ENCODE measurements at regions not wholly inside any gene's neighbourhood (a gene's known extent, or its start where the extent isn't known, plus 50 kb on each side); places are given as distances from the start of the nearest gene placed in this dataset.

- no peak overlapping the region for H3K27ac ChIP-seq
- 59 to 92% (median 80%) methylated on average over 1 to 2 of the region's 2 CpGs for WGBS, 10 experiments
- H3K4me1 ChIP-seq (replicated peaks in 1 of 2), result no peaks in the 10 kb centered on the region
- peak in 2 of 8 experiments; percentile 70 to 81 for ATAC-seq (replicated peaks in 6 of 8)
- H3K4me3 ChIP-seq, result no peak overlapping the region
- in situ Hi-C loops (cut with MboI; ENCODE audit: low pct_unique_long_range_greater_than_20kb in 2 of 9, low sequenced_read_pairs in 9 of 9, unreplicated experiment in 9 of 9), result no loop called here
Observed at GRCh38 chr12:67592228-67593011, 56.1 kb upstream of the DYRK2 start.

GRCh38 chr12:67593041-67593440, 55.5 kb upstream of the DYRK2 start:
- ATAC-seq (replicated peaks in 6 of 8), result peak in 2 of 8 experiments; percentile 60 to 62
- H3K27ac ChIP-seq, result no peak overlapping the region
- no peak overlapping the region for H3K4me3 ChIP-seq
- in situ Hi-C loops (cut with MboI; ENCODE audit: low pct_unique_long_range_greater_than_20kb in 2 of 9, low sequenced_read_pairs in 9 of 9, unreplicated experiment in 9 of 9), result no loop called here
- no peaks in the 10 kb centered on the region for H3K4me1 ChIP-seq (replicated peaks in 1 of 2)

GRCh38 chr12:67593461-67594330, 54.8 kb upstream of the DYRK2 start:
- Histone ChIP-seq H3K27ac (no peak overlapping the region), H3K4me3 (no peak overlapping the region), H3K4me1 (replicated peaks in 1 of 2) (no peaks in the 10 kb centered on the region)
- 0 to 100% (median 100%) methylated on average over 1 to 2 of the region's 2 CpGs; no CpG with 5 or more reads in 2 of the 10 experiments for WGBS, 10 experiments
- in situ Hi-C loops (cut with MboI; ENCODE audit: low pct_unique_long_range_greater_than_20kb in 2 of 9, low sequenced_read_pairs in 9 of 9, unreplicated experiment in 9 of 9), result no loop called here
- ATAC-seq (replicated peaks in 6 of 8), result peak in 2 of 8 experiments; percentile 18 to 33

GRCh38 chr12:67594888-67595287, 53.7 kb upstream of the DYRK2 start:
- peak in 6 of 8 experiments; percentile 28 to 65 (median 48) for ATAC-seq (replicated peaks in 6 of 8)
- 67 to 100% (median 83%) methylated on average over 1 to 2 of the region's 2 CpGs for WGBS, 10 experiments

DNA sequence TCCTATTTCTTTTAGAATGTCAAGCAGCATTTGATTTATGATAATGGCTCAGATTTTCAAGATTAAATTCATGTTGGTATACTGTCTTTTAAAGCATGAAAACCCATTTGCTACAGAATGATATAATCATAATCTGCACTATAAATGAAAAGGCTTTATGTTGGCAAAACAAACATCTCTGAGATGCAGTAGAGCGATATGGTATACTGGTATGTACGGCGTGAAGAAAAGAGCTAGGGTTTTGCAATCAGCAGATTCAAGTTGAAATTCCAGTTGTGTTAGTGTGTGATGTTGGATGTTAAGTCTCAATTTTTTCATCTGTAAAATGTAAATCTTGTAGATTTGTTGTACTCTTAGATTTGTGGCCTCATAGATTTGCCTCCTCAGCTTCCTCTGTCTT, 53.2 kb upstream of the DYRK2 start:
- WGBS, 10 experiments, result 60 to 100% (median 77%) methylated on average over 1 to 3 of the region's 3 CpGs; no CpG with 5 or more reads in 2 of the 10 experiments
- no peak overlapping the region for H3K4me3 ChIP-seq
- H3K4me1 ChIP-seq (replicated peaks in 1 of 2), result no peaks in the 10 kb centered on the region
- in situ Hi-C loops (cut with MboI; ENCODE audit: low pct_unique_long_range_greater_than_20kb in 2 of 9, low sequenced_read_pairs in 9 of 9, unreplicated experiment in 9 of 9), result no loop called here
- no peak for ATAC-seq (replicated peaks in 6 of 8)
- no peak overlapping the region for H3K27ac ChIP-seq

More at GRCh38 chr12:67594888-67595287, 53.7 kb upstream of the DYRK2 start:
- no peaks in the 10 kb centered on the region for H3K4me1 ChIP-seq (replicated peaks in 1 of 2)
- no peak overlapping the region for H3K4me3 ChIP-seq
- H3K27ac ChIP-seq, result no peak overlapping the region
- in situ Hi-C loops (cut with MboI; ENCODE audit: low pct_unique_long_range_greater_than_20kb in 2 of 9, low sequenced_read_pairs in 9 of 9, unreplicated experiment in 9 of 9), result no loop called here

GRCh38 chr12:67598598-67598997, 49.9 kb upstream of the DYRK2 start:
- 61 to 95% (median 88%) methylated on average over 2 to 3 of the region's 3 CpGs for WGBS, 10 experiments
- in situ Hi-C loops (cut with MboI; ENCODE audit: low pct_unique_long_range_greater_than_20kb in 2 of 9, low sequenced_read_pairs in 9 of 9, unreplicated experiment in 9 of 9), result no loop called here

More at GRCh38 chr12:67598598-67598997, 49.9 kb upstream of the DYRK2 start:
- Histone ChIP-seq H3K4me1 (replicated peaks in 1 of 2) (no peaks in the 10 kb centered on the region), H3K4me3 (no peak overlapping the region), H3K27ac (no peak overlapping the region)
- no peak for ATAC-seq (replicated peaks in 6 of 8)

All from motor neuron (in vitro differentiated cells).